ENCODE measurements at regions not wholly inside any gene's neighbourhood (a gene's known extent, or its start where the extent isn't known, plus 50 kb on each side); places are given as distances from the start of the nearest gene placed in this dataset.

DNA sequence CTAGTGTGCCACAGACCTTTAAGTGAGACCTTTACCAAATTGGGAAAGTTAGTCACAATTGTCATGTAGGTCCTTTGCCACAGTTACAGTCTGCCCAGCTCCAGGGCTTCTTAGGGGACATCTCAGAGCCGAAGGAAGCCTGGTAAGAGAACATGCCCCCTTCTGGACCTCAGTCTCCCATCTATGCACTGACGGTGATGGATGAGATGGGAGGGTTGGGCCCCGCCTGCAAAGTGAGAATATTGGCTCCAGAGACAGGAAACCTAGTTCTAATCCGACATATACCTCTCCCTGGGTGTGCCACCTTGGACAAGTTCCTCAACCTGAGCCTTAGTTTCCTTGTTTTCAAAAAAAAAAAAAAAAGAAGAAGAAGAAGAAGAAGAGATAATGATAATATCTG is 85.1 kb upstream of the NAV2 start:
- ATAC-seq (no peak), DNase-seq (ENCODE audit: low read depth, low spot score) (no peak), FAIRE-seq (no peak)
- Histone ChIP-seq H3K4me2 (ENCODE audit: control insufficient read depth, insufficient read depth) (no peak overlapping the region), H3K4me1 (ENCODE audit: control insufficient read depth, insufficient read depth, low read length) (no peaks in the 10 kb centered on the region), H3K36me3 (ENCODE audit: control insufficient read depth in 2 of 2, insufficient read depth in 2 of 2, low read length in 1 of 2) (no peaks in the 10 kb centered on the region), H3K27ac (ENCODE audit: control insufficient read depth, insufficient read depth) (no peak overlapping the region), H2AFZ (ENCODE audit: control insufficient read depth, low read depth, low read length) (no peak overlapping the region), H3K4me3 (no peak overlapping the region), H3K27me3 (replicated peaks in 1 of 2; ENCODE audit: control insufficient read depth in 2 of 2, insufficient read depth in 2 of 2, low read length in 1 of 2) (no peaks in the 10 kb centered on the region), H3K9ac (ENCODE audit: control insufficient read depth, insufficient read depth, low read length) (no peak overlapping the region), H4K20me1 (ENCODE audit: control insufficient read depth, insufficient read depth) (no peaks in the 10 kb centered on the region), H3K9me3 (replicated peaks; ENCODE audit: control insufficient read depth, insufficient read depth, low read length) (no peaks in the 10 kb centered on the region; the same call in 2 of the 3 replicates), H3K79me2 (ENCODE audit: control insufficient read depth, insufficient read depth, low read length) (no peaks in the 10 kb centered on the region)
- BruUV-seq (replicated peaks): no TSS peak
- intact Hi-C loops (cut with micrococcal nuclease; ENCODE audit: unreplicated experiment) (no loop called here), in situ Hi-C loops (cut with MboI) (no loop called here)
- ChIA-PET CTCF (no interaction called here), RAD21 (ENCODE audit: unreplicated experiment) (no interaction called here), POLR2A (no interaction called here), SMC1A (ENCODE audit: uncharacterized antibody, unreplicated experiment) (no interaction called here)
- TF ChIP-seq SUZ12 (IDR thresholded peaks at IDR 0.05; ENCODE audit: unreplicated experiment): no peak
- TF ChIP-seq RFX5 (IDR thresholded peaks at IDR 0.05; ENCODE audit: low read depth, low read length): no peak
- TF ChIP-seq, protein P1, sequence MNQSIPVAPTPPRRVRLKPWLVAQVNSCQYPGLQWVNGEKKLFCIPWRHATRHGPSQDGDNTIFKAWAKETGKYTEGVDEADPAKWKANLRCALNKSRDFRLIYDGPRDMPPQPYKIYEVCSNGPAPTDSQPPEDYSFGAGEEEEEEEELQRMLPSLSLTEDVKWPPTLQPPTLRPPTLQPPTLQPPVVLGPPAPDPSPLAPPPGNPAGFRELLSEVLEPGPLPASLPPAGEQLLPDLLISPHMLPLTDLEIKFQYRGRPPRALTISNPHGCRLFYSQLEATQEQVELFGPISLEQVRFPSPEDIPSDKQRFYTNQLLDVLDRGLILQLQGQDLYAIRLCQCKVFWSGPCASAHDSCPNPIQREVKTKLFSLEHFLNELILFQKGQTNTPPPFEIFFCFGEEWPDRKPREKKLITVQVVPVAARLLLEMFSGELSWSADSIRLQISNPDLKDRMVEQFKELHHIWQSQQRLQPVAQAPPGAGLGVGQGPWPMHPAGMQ (IDR thresholded peaks at IDR 0.05; ENCODE audit: borderline replicate concordance): no peak
- TF ChIP-seq CBX5 (IDR thresholded peaks at IDR 0.05; ENCODE audit: low read depth): no peak
- TF ChIP-seq FOXM1 (IDR thresholded peaks at IDR 0.05; ENCODE audit: low read depth, low read length): no peak
- TF ChIP-seq EGR1 (IDR thresholded peaks at IDR 0.05; ENCODE audit: borderline replicate concordance in 1 of 2, low read depth in 2 of 2, low read length in 2 of 2): no peak
- TF ChIP-seq ZNF622 (IDR thresholded peaks at IDR 0.05): no peak
- WGBS (ENCODE audit: insufficient coverage, insufficient replicate concordance, low lambda C conversion rate, missing lambda C conversion rate): 10% methylated on average over 3 of the region's 4 CpGs

GRCh38 chr11:19625438-19625837 is 87.2 kb upstream of the NAV2 start:
- CTCF ChIA-PET: interaction anchor here (0.8 to 1.0 kb wide), 2 partner anchors 16 to 102 kb away, joined by 3 read pairs; no protein-coding TSS in a partner anchor
- POLR2A ChIA-PET: no interaction called here
- no peak overlapping the region for H3K9ac ChIP-seq (ENCODE audit: control insufficient read depth, insufficient read depth, low read length)
- no peak for TF ChIP-seq YY1 (IDR thresholded peaks at IDR 0.05; ENCODE audit: low read depth, low read length)
- TF ChIP-seq RCOR1 (conservative IDR thresholded peaks at IDR 0.05; ENCODE audit: low read depth, low read length): no peak
- TF ChIP-seq WRNIP1 (IDR thresholded peaks at IDR 0.05; ENCODE audit: borderline replicate concordance, low read depth, low read length): no peak
- TF ChIP-seq RELB (IDR thresholded peaks at IDR 0.05; ENCODE audit: low read depth): no peak
- TF ChIP-seq FOXK2 (IDR thresholded peaks at IDR 0.05): no peak
- no peak for TF ChIP-seq USF1 (IDR thresholded peaks at IDR 0.05; ENCODE audit: borderline replicate concordance, extremely low read length, insufficient read depth, low read depth, low read length)

More at GRCh38 chr11:19625438-19625837, 87.2 kb upstream of the NAV2 start:
- ChIA-PET SMC1A (ENCODE audit: uncharacterized antibody, unreplicated experiment) (interaction anchor here (0.7 kb wide), 1 partner anchor 16 kb away, joined by 3 read pairs; no protein-coding TSS in a partner anchor), RAD21 (ENCODE audit: unreplicated experiment) (no interaction called here)
- H3K79me2 ChIP-seq (ENCODE audit: control insufficient read depth, insufficient read depth, low read length): no peaks in the 10 kb centered on the region
- FAIRE-seq: no peak
- intact Hi-C loops (cut with micrococcal nuclease; ENCODE audit: unreplicated experiment) (no loop called here), in situ Hi-C loops (cut with MboI) (no loop called here)
- WGBS (ENCODE audit: insufficient coverage, insufficient replicate concordance, low lambda C conversion rate, missing lambda C conversion rate): 0% methylated on average over 1 of the region's 1 CpG
- no peaks in the 10 kb centered on the region for H3K36me3 ChIP-seq (ENCODE audit: control insufficient read depth in 2 of 2, insufficient read depth in 2 of 2, low read length in 1 of 2)
- no peak for ATAC-seq
- H2AFZ ChIP-seq (ENCODE audit: control insufficient read depth, low read depth, low read length): no peak overlapping the region
- H3K9me3 ChIP-seq (replicated peaks; ENCODE audit: control insufficient read depth, insufficient read depth, low read length): no peaks in the 10 kb centered on the region; the same call in 2 of the 3 replicates
- H3K27me3 ChIP-seq (replicated peaks in 1 of 2; ENCODE audit: control insufficient read depth in 2 of 2, insufficient read depth in 2 of 2, low read length in 1 of 2): no peaks in the 10 kb centered on the region
- BruUV-seq (replicated peaks): no TSS peak
- H3K4me1 ChIP-seq (ENCODE audit: control insufficient read depth, insufficient read depth, low read length): no peaks in the 10 kb centered on the region
- H3K27ac ChIP-seq (ENCODE audit: control insufficient read depth, insufficient read depth): no peak overlapping the region
- no peaks in the 10 kb centered on the region for H4K20me1 ChIP-seq (ENCODE audit: control insufficient read depth, insufficient read depth)
- DNase-seq (ENCODE audit: low read depth, low spot score): no peak
- no peak overlapping the region for H3K4me3 ChIP-seq
- H3K4me2 ChIP-seq (ENCODE audit: control insufficient read depth, insufficient read depth): no peak overlapping the region

All from GM12878 (cell line).